Epithelial cell of esophagus (primary cell): ENCODE measurements at regions not wholly inside any gene's neighbourhood (a gene's known extent, or its start where the extent isn't known, plus 50 kb on each side); places are given as distances from the start of the nearest gene placed in this dataset.

Source experiments
- DNase-seq: peaks from one replicate; pipeline ENCODE4 v3.0.0; 2010; ENCODE audit warnings: low read depth
- H3K4me3 ChIP-seq: 2 replicates; pipeline ENCODE4 v1.5.1; 2011; ENCODE audit warnings: mild to moderate bottlenecking, low read length, control low read depth
- TF ChIP-seq, protein P1 (sequence below): IDR thresholded peaks from 2 replicates; pipeline ENCODE4 v1.5.1; 2011; ENCODE audit warnings: low read depth, mild to moderate bottlenecking, low read length, control low read depth, inconsistent platforms; ENCODE audit not compliant: insufficient read depth; ENCODE audit errors: missing control alignments

DNA sequence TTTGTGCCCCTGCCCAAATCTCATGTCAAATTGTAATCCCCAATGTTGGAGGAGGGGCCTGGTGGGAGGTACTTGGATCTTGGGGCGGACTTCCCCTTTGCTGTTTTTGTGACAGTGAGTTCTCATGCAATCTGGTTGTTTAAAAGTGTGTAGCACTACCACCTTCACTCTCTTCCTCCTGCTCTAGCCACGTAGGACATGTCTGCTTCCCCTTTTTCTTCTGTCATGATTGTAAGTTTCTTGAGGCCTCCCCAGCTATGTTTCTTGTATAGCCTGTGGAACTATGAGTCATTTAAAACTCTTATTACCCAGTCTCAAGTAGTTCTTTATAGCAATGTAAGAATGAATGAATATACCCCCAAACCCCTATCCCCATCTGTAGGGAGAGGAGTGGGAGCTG, 1013.7 kb upstream of the MAP3K7 start:
- TF ChIP-seq, protein P1, sequence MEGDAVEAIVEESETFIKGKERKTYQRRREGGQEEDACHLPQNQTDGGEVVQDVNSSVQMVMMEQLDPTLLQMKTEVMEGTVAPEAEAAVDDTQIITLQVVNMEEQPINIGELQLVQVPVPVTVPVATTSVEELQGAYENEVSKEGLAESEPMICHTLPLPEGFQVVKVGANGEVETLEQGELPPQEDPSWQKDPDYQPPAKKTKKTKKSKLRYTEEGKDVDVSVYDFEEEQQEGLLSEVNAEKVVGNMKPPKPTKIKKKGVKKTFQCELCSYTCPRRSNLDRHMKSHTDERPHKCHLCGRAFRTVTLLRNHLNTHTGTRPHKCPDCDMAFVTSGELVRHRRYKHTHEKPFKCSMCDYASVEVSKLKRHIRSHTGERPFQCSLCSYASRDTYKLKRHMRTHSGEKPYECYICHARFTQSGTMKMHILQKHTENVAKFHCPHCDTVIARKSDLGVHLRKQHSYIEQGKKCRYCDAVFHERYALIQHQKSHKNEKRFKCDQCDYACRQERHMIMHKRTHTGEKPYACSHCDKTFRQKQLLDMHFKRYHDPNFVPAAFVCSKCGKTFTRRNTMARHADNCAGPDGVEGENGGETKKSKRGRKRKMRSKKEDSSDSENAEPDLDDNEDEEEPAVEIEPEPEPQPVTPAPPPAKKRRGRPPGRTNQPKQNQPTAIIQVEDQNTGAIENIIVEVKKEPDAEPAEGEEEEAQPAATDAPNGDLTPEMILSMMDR = no peak
- H3K4me3 ChIP-seq = no peak overlapping the region
- no peak for DNase-seq

DNA sequence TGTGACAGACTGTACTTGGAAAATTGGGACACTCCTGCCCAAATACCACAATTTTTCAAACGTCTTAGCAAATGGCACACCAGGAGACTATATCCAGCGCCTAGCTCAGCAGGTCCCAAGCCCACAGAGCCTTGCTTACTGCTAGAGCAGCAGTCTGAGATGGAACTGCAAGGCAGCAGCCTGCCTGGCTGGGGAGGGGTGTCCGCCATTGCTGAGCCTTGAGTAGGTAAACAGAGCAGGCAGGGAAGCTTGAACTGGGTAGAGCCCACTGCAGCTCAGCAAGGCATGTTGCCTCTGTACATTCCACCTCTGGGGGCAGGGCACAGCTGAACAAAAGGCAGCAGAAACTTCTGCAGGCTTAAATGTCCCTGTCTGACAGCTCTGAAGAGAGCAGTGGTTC, 1003.3 kb upstream of the MAP3K7 start:
- TF ChIP-seq, protein P1 = no peak
- DNase-seq = no peak
- H3K4me3 ChIP-seq = no peak overlapping the region

DNA sequence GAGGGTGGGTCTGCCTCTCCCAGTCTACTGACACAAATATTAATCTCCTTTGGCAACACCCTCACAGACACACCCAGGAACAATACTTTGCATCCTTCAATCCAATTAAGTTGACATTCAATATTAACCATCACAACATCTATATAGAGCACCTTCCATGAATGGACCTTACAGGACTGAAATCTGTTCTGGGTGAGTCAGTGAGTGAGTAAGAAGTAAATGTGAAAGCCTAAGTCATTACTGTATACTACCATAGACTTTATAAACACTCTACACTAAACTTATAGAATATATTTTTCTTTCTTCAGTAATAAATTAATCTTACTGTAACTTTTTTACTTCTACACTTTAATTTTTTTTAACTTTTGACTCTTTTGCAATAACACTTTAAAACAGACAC, 993.8 kb upstream of the MAP3K7 start:
- peak; percentile 30 for DNase-seq
- TF ChIP-seq, protein P1 = no peak
- H3K4me3 ChIP-seq = no peak overlapping the region

DNA sequence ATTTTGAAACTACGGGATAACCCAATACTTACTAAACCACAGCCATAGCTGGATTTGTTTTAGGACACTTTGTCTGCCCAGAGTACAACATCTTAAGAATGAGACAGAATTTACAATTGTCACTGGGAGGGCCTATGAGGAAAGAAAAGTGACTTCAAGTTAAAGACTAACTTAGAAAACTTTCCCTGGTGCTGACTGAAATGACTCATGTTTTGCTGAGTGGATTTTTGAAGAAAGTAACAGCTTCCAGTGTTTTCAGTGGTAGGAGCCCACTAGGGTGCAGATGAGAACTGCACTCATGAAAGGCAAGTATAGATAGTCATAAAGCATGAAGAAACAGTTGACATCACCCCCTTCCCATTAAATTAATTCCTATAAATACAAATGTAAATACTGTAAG, 988.2 kb upstream of the MAP3K7 start:
- no peak for DNase-seq
- TF ChIP-seq, protein P1 = no peak
- H3K4me3 ChIP-seq = no peak overlapping the region

DNA sequence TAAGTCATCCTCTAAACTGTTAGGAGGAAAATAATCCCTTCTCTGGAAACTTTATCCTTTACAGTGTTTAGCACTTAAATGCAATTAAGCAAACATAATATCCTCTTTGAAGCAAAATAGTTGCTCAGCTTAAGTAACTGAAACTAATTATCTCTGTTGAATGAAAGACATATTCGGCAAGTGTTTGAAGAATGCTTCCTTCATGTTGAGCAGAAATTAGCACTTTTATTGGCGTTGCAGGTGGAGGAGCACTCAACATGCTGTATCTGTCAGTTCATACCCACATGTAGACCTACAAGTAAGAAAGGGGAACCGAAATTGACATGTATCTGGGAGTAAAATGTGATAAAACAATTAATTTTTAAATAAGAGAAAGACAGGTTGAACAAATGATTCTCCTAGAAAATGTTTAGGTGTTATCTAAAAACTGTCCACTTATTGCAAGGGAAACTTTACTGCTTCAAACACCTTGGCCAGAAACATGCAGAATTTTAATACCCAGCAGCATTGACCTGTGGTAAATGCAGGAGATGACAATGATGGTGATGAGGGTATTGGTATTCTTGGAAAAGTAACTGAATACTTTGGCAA, 987.0 kb upstream of the MAP3K7 start:
- TF ChIP-seq, protein P1 = no peak
- DNase-seq = no peak
- H3K4me3 ChIP-seq = no peak overlapping the region

DNA sequence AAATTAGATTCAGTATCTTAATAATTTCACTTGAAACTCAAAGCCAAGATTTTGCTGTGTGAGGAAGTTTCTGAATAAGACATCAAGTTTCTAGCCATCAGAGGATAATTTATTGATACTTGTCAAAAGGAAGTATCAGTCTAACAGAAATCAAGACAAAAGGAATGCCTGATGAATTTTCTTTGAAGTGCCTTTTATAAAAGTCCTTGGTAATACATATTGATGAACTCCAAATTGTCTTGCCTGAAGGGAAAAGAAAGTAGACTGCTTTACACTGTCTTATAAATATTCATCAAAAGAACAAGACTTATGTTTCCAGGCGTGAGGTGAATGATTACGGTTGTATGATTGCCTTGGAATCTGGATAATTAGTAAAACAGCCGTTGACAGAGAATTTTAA, 986.0 kb upstream of the MAP3K7 start:
- no peak for DNase-seq
- H3K4me3 ChIP-seq = no peak overlapping the region
- TF ChIP-seq, protein P1 = no peak

DNA sequence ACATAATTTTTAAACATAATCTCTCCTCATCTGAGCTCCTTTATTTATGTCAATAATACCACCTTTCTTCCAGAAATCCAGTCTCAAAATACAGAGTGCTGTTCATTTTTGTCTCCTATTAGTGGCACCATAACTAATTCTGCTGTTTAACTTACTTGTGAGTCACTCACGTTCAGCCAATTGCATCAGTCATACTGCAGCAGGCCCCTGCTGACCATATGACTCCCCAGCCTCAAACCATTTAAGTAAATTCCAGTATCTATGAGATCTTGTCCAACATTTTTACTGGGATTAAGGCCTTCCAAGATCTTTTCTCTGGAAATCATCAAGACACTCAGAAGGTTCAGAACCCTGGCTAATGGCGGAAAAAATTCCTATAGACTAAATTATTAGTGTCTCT, 982.2 kb upstream of the MAP3K7 start:
- H3K4me3 ChIP-seq = no peak overlapping the region
- peak; percentile 18 for DNase-seq
- TF ChIP-seq, protein P1 = no peak
